B cell (primary cell): ENCODE measurements at regions not wholly inside any gene's neighbourhood (a gene's known extent, or its start where the extent isn't known, plus 50 kb on each side); places are given as distances from the start of the nearest gene placed in this dataset.

Experiments
- ATAC-seq: fragments of 200-7000 bp; cut with Tn5 transposase; one replicate; pipeline ENCODE4 v1.10.0; 2021; ENCODE audit warnings: low read depth, mild to moderate bottlenecking, moderate number of reproducible peaks, moderate library complexity
- CTCF ChIA-PET: fragments of 350-600 bp; sonication (Branson Sonifier 250); formaldehyde crosslinking; loops from one replicate; lab custom pipeline; 2021; ENCODE audit warnings: antibody characterized with exemption, inconsistent platforms; lab: Charles Lee
- POLR2A ChIA-PET: fragments of 350-600 bp; sonication (Branson Sonifier 250); formaldehyde crosslinking; loops from one replicate; lab custom pipeline; 2021; ENCODE audit warnings: antibody characterized with exemption; lab: Charles Lee
- DNase-seq: peaks from one replicate; pipeline ENCODE4 v3.0.0; 2013
- H2AFZ ChIP-seq: 2 replicates; pipeline ENCODE4 v1.6.1; 2012; ENCODE audit warnings: mild to moderate bottlenecking, low read depth, low read length; ENCODE audit not compliant: insufficient read depth, poor library complexity, severe bottlenecking
- H3K27ac ChIP-seq, 2 donors: 1 replicate in 1 of 2; 2 replicates in 1 of 2; pipeline ENCODE4 v1.5.1; 2012 to 2013; ENCODE audit warnings: low read length in 2 of 2, mild to moderate bottlenecking in 2 of 2, moderate library complexity in 1 of 2
- H3K27me3 ChIP-seq, 4 experiments: fragments of 200-600 bp in 1 of 4; sonication (generic) in 1 of 4; replicated peaks in 1 of 4; 1 replicate in 2 of 4; 2 replicates in 2 of 4; pipeline versions ENCODE4 v1.6.1 to v1.7.0; 2013 to 2016; ENCODE audit warnings: low read length in 3 of 4, mild to moderate bottlenecking in 2 of 4, mixed read lengths in 1 of 4, moderate library complexity in 1 of 4; ENCODE audit not compliant: insufficient read depth in 4 of 4, control insufficient read depth in 3 of 4; ENCODE audit errors: control extremely low read depth in 1 of 4
- H3K36me3 ChIP-seq, 2 experiments: replicated peaks in 1 of 2; 1 replicate in 1 of 2; 2 replicates in 1 of 2; pipeline versions ENCODE4 v1.6.1 to v1.7.1; 2013; ENCODE audit warnings: low read length in 1 of 2; ENCODE audit not compliant: insufficient read depth in 2 of 2, control insufficient read depth in 1 of 2; ENCODE audit errors: control extremely low read depth in 1 of 2, extremely low read depth in 1 of 2
- H3K4me1 ChIP-seq, 2 donors: fragments of 200-600 bp in 1 of 2; sonication (generic) in 1 of 2; 1 replicate in 1 of 2; 2 replicates in 1 of 2; pipeline versions ENCODE4 v1.5.1 to v1.6.1; 2013 to 2017; ENCODE audit warnings: low read length in 2 of 2; ENCODE audit not compliant: control insufficient read depth in 2 of 2, insufficient read depth in 2 of 2
- H3K4me2 ChIP-seq: replicated peaks from 2 replicates; pipeline ENCODE3; 2012; ENCODE audit warnings: mild to moderate bottlenecking, low read depth, low read length; ENCODE audit not compliant: poor library complexity, severe bottlenecking
- H3K4me3 ChIP-seq, 5 experiments: fragments of 200-600 bp in 1 of 5; sonication (generic) in 1 of 5; 1 replicate in 3 of 5; 2 replicates in 2 of 5; pipeline versions ENCODE4 v1.5.1 to v1.7.0; 2011 to 2016; ENCODE audit warnings: low read length in 4 of 5, mild to moderate bottlenecking in 4 of 5, low read depth in 2 of 5, control low read depth in 1 of 5, moderate library complexity in 1 of 5; ENCODE audit not compliant: insufficient read depth in 1 of 5; ENCODE audit errors: control extremely low read depth in 1 of 5, extremely low read depth in 1 of 5
- H3K79me2 ChIP-seq: fragments of 200-600 bp; sonication (generic); one replicate; pipeline ENCODE4 v1.6.0; 2016; ENCODE audit warnings: low read length; ENCODE audit not compliant: control insufficient read depth, insufficient read depth
- H3K9ac ChIP-seq: fragments of 200-600 bp; sonication (generic); 2 replicates; pipeline ENCODE4 v1.6.1; 2017; ENCODE audit warnings: mild to moderate bottlenecking, low read length, moderate library complexity
- H3K9me3 ChIP-seq, 3 donors: one replicate each; pipeline versions ENCODE4 v1.6.1 to v1.7.1; 2013; ENCODE audit warnings: low read length in 2 of 3; ENCODE audit not compliant: control insufficient read depth in 2 of 3, insufficient read depth in 1 of 3; ENCODE audit errors: control extremely low read depth in 1 of 3
- H4K20me1 ChIP-seq: 2 replicates; pipeline ENCODE4 v1.6.0; 2012; ENCODE audit warnings: mild to moderate bottlenecking, low read length; ENCODE audit not compliant: insufficient read depth, control insufficient read depth, poor library complexity, severe bottlenecking
- H3K27ac Mint-ChIP-seq: one replicate; pipeline ENCODE4 v1.8.0; 2021; ENCODE audit warnings: mixed read lengths
- H3K27me3 Mint-ChIP-seq: one replicate; pipeline ENCODE4 v1.8.0; 2021; ENCODE audit warnings: mixed read lengths
- H3K4me1 Mint-ChIP-seq: one replicate; pipeline ENCODE4 v1.8.0; 2021; ENCODE audit warnings: mixed read lengths
- H3K4me3 Mint-ChIP-seq: one replicate; pipeline ENCODE4 v1.8.0; 2021; ENCODE audit warnings: mixed read lengths
- H3K9me3 Mint-ChIP-seq: one replicate; pipeline ENCODE4 v1.8.0; 2022; ENCODE audit warnings: mixed read lengths; ENCODE audit not compliant: insufficient read depth
- EZH2 ChIP-seq: IDR thresholded peaks from 2 replicates; pipeline ENCODE4 v1.6.1; 2012; ENCODE audit warnings: borderline replicate concordance, low read depth, mild to moderate bottlenecking, moderate library complexity, low read length; ENCODE audit not compliant: insufficient read depth, poor library complexity, severe bottlenecking
- WGBS: methylation state at CpG from one replicate; pipeline ENCODE4 v1.1.5; 2013; ENCODE audit warnings: missing lambda C conversion rate; ENCODE audit not compliant: insufficient coverage; 5-methylcytosine and 5-hydroxymethylcytosine counted together
- intact Hi-C: fragments of 100-400 bp; cut with micrococcal nuclease; formaldehyde crosslinking; loops from one replicate; pipeline ENCODE4 v1.10.0; 2022
- TF ChIP-seq, protein P1 (sequence below): fragments of 200-600 bp; IDR thresholded peaks from one replicate; pipeline ENCODE4 v1.8.0; 2022; ENCODE audit warnings: antibody characterized with exemption, mild to moderate bottlenecking

GRCh38 chr12:107518868-107519267 is 166.7 kb upstream of the PWP1 start:
- POLR2A ChIA-PET = no interaction called here

GRCh38 chr12:107519906-107520859 is 165.4 kb upstream of the PWP1 start:
- H3K4me1 Mint-ChIP-seq = peaks cover 4% of the 10 kb centered on the region
- Histone ChIP-seq H3K27me3 (no peaks in the 10 kb centered on the region), H3K4me1 (no peaks in the 10 kb centered on the region), H3K36me3 (no peaks in the 10 kb centered on the region), H3K79me2 (no peaks in the 10 kb centered on the region), H4K20me1 (no peaks in the 10 kb centered on the region), H2AFZ (no peak overlapping the region), H3K27ac (no peak overlapping the region), H3K4me2 (no peak overlapping the region), H3K4me3 (no peak overlapping the region), H3K9ac (no peak overlapping the region), H3K9me3 (peaks cover 0 to 5% (median 4%) of the 10 kb centered on the region in 3 donors)
- ChIA-PET POLR2A (no interaction called here), CTCF (no interaction called here)
- ATAC-seq (no peak), DNase-seq (no peak)
- H3K4me3 Mint-ChIP-seq = no peak overlapping the region
- H3K27me3 Mint-ChIP-seq = peaks cover 3% of the 10 kb centered on the region
- TF ChIP-seq, protein P1, sequence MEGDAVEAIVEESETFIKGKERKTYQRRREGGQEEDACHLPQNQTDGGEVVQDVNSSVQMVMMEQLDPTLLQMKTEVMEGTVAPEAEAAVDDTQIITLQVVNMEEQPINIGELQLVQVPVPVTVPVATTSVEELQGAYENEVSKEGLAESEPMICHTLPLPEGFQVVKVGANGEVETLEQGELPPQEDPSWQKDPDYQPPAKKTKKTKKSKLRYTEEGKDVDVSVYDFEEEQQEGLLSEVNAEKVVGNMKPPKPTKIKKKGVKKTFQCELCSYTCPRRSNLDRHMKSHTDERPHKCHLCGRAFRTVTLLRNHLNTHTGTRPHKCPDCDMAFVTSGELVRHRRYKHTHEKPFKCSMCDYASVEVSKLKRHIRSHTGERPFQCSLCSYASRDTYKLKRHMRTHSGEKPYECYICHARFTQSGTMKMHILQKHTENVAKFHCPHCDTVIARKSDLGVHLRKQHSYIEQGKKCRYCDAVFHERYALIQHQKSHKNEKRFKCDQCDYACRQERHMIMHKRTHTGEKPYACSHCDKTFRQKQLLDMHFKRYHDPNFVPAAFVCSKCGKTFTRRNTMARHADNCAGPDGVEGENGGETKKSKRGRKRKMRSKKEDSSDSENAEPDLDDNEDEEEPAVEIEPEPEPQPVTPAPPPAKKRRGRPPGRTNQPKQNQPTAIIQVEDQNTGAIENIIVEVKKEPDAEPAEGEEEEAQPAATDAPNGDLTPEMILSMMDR = no peak
- TF ChIP-seq EZH2 = no peak
- WGBS = 82% methylated on average over 18 of the region's 19 CpGs
- no peak overlapping the region for H3K27ac Mint-ChIP-seq
- peaks cover 5% of the 10 kb centered on the region for H3K9me3 Mint-ChIP-seq
- intact Hi-C loops = no loop called here

More at GRCh38 chr12:107518868-107519267, 166.7 kb upstream of the PWP1 start:
- Histone ChIP-seq H4K20me1 (no peaks in the 10 kb centered on the region), H3K36me3 (no peaks in the 10 kb centered on the region), H2AFZ (no peak overlapping the region), H3K27me3 (no peaks in the 10 kb centered on the region), H3K27ac (no peak overlapping the region), H3K79me2 (no peaks in the 10 kb centered on the region), H3K9ac (no peak overlapping the region), H3K9me3 (peaks cover 0 to 5% (median 4%) of the 10 kb centered on the region in 3 donors), H3K4me2 (no peak overlapping the region), H3K4me1 (no peaks in the 10 kb centered on the region), H3K4me3 (no peak overlapping the region)
- DNase-seq (no peak), ATAC-seq (no peak)
- intact Hi-C loops = no loop called here
- H3K27me3 Mint-ChIP-seq = peaks cover 3% of the 10 kb centered on the region
- no peak overlapping the region for H3K4me3 Mint-ChIP-seq
- peaks cover 4% of the 10 kb centered on the region for H3K4me1 Mint-ChIP-seq
- 96% methylated on average over 2 of the region's 4 CpGs for WGBS
- no peak overlapping the region for H3K27ac Mint-ChIP-seq
- CTCF ChIA-PET = interaction anchor here (1.4 kb wide), 1 partner anchor 26 kb away, joined by 4 read pairs; no protein-coding TSS in a partner anchor
- peaks cover 5% of the 10 kb centered on the region for H3K9me3 Mint-ChIP-seq
- TF ChIP-seq EZH2 = no peak
- TF ChIP-seq, protein P1 = no peak
